CD14-positive monocyte (primary cell): ENCODE measurements at regions not wholly inside any gene's neighbourhood (a gene's known extent, or its start where the extent isn't known, plus 50 kb on each side); places are given as distances from the start of the nearest gene placed in this dataset.
"Not testable (repeated sequence)": the region's sequence is repeated elsewhere in the genome, so short reads cannot be mapped to it uniquely, and the experiment has no call there.

Experiments
- DNase-seq, 3 donors: peaks; one replicate each; pipeline ENCODE4 v3.0.0-alpha.2; 2011 to 2022
- H2AFZ ChIP-seq: 2 replicates; pipeline ENCODE4 v1.6.0; 2012; ENCODE audit warnings: mild to moderate bottlenecking, low read depth, low read length, inconsistent platforms; ENCODE audit not compliant: insufficient read depth, poor library complexity, severe bottlenecking
- H3K27ac ChIP-seq, 2 donors: 1 replicate in 1 of 2; 2 replicates in 1 of 2; pipeline ENCODE4 v1.5.1; 2012 to 2013; ENCODE audit warnings: low read length in 2 of 2, control low read depth in 1 of 2, inconsistent platforms in 1 of 2, low read depth in 1 of 2, mild to moderate bottlenecking in 1 of 2
- H3K27me3 ChIP-seq, 2 donors: one replicate each; pipeline versions ENCODE4 v1.6.0 to v1.6.1; 2011 to 2013; ENCODE audit warnings: low read length in 2 of 2; ENCODE audit not compliant: control insufficient read depth in 2 of 2, insufficient read depth in 2 of 2
- H3K36me3 ChIP-seq, 2 donors: replicated peaks in 1 of 2; 1 replicate in 1 of 2; 2 replicates in 1 of 2; pipeline versions ENCODE4 v1.5.1 to v1.6.1; 2012 to 2013; ENCODE audit warnings: low read length in 2 of 2, control low read depth in 1 of 2, inconsistent platforms in 1 of 2, mild to moderate bottlenecking in 1 of 2; ENCODE audit not compliant: insufficient read depth in 2 of 2, control insufficient read depth in 1 of 2
- H3K4me1 ChIP-seq, 2 donors: 1 replicate in 1 of 2; 2 replicates in 1 of 2; pipeline versions ENCODE4 v1.5.1 to v1.6.1; 2012 to 2013; ENCODE audit warnings: low read length in 2 of 2, control low read depth in 1 of 2, inconsistent platforms in 1 of 2, mild to moderate bottlenecking in 1 of 2, moderate library complexity in 1 of 2; ENCODE audit not compliant: insufficient read depth in 2 of 2, control insufficient read depth in 1 of 2
- H3K4me2 ChIP-seq: replicated peaks from 2 replicates; pipeline ENCODE3; 2012; ENCODE audit warnings: low read length, moderate library complexity, mild to moderate bottlenecking; ENCODE audit not compliant: poor library complexity, severe bottlenecking; ENCODE audit errors: extremely low read depth
- H3K4me3 ChIP-seq, 3 experiments: fragments of 200-600 bp in 1 of 3; sonication (generic) in 1 of 3; replicated peaks in 1 of 3; 1 replicate in 2 of 3; 2 replicates in 1 of 3; pipeline ENCODE4 v1.5.1; 2011 to 2013; ENCODE audit warnings: low read length in 3 of 3, mild to moderate bottlenecking in 3 of 3, control low read depth in 2 of 3, low read depth in 2 of 3, inconsistent platforms in 1 of 3, moderate library complexity in 1 of 3
- H3K79me2 ChIP-seq: 2 replicates; pipeline ENCODE4 v1.6.0; 2012; ENCODE audit warnings: mild to moderate bottlenecking, control low read depth, inconsistent platforms, low read length, moderate library complexity; ENCODE audit not compliant: insufficient read depth
- H3K9ac ChIP-seq: 2 replicates; pipeline ENCODE4 v1.6.0; 2017; ENCODE audit warnings: low read length, mild to moderate bottlenecking; ENCODE audit not compliant: insufficient read depth, poor library complexity, severe bottlenecking
- H3K9me3 ChIP-seq, 2 donors: replicated peaks in 1 of 2; 1 replicate in 1 of 2; 2 replicates in 1 of 2; pipeline versions ENCODE4 v1.5.1 to v1.6.1; 2012 to 2013; ENCODE audit warnings: low read length in 2 of 2, control low read depth in 1 of 2; ENCODE audit not compliant: control insufficient read depth in 1 of 2, insufficient read depth in 1 of 2
- H4K20me1 ChIP-seq: 2 replicates; pipeline ENCODE4 v1.6.0; 2012; ENCODE audit warnings: mild to moderate bottlenecking, low read length, control low read depth, moderate library complexity; ENCODE audit not compliant: insufficient read depth
- H3K27ac Mint-ChIP-seq, 7 donors: one replicate each; pipeline ENCODE4 v1.8.0; 2020; ENCODE audit warnings: mild to moderate bottlenecking in 7 of 7, mixed read lengths in 7 of 7, moderate library complexity in 6 of 7, inconsistent platforms in 2 of 7
- H3K27me3 Mint-ChIP-seq, 3 donors: one replicate each; pipeline ENCODE4 v1.8.0; 2021 to 2022; ENCODE audit warnings: low read depth in 3 of 3, mild to moderate bottlenecking in 3 of 3, mixed read lengths in 3 of 3, moderate library complexity in 3 of 3, inconsistent platforms in 1 of 3
- H3K36me3 Mint-ChIP-seq, 2 donors: one replicate each; pipeline ENCODE4 v1.8.0; 2020; ENCODE audit warnings: mixed read lengths in 2 of 2, inconsistent platforms in 1 of 2, mild to moderate bottlenecking in 1 of 2
- H3K4me1 Mint-ChIP-seq: one replicate; pipeline ENCODE4 v1.8.0; 2020; ENCODE audit warnings: mild to moderate bottlenecking, mixed read lengths
- H3K4me3 Mint-ChIP-seq, 2 donors: one replicate each; pipeline ENCODE4 v1.8.0; 2020; ENCODE audit warnings: mild to moderate bottlenecking in 2 of 2, mixed read lengths in 2 of 2, moderate library complexity in 1 of 2
- H3K9me3 Mint-ChIP-seq, 7 donors: one replicate each; pipeline ENCODE4 v1.8.0; 2020 to 2022; ENCODE audit warnings: mixed read lengths in 7 of 7, mild to moderate bottlenecking in 6 of 7, moderate library complexity in 6 of 7, inconsistent platforms in 2 of 7
- WGBS: methylation state at CpG from one replicate; pipeline ENCODE4 v1.1.5; 2013; ENCODE audit warnings: missing lambda C conversion rate; ENCODE audit not compliant: insufficient coverage; 5-methylcytosine and 5-hydroxymethylcytosine counted together
- intact Hi-C, 2 donors: fragments of 100-400 bp; cut with micrococcal nuclease; formaldehyde crosslinking; loops; one replicate each; pipeline versions ENCODE4 v1.15.0 to v1.15.1; 2023

GRCh38 chr11:3532958-3533357 lies 108.8 kb downstream of the ART5 start:
- H3K36me3 ChIP-seq, H3K4me3 ChIP-seq, H3K4me3 Mint-ChIP-seq, H3K4me1 ChIP-seq, H3K9me3 Mint-ChIP-seq, H3K27me3 ChIP-seq, H3K36me3 Mint-ChIP-seq, H3K4me2 ChIP-seq, H3K27ac ChIP-seq, H3K79me2 ChIP-seq, H4K20me1 ChIP-seq, H3K27ac Mint-ChIP-seq, H3K27me3 Mint-ChIP-seq, H3K9me3 ChIP-seq, H3K4me1 Mint-ChIP-seq, H2AFZ ChIP-seq, intact Hi-C loops, DNase-seq, H3K9ac ChIP-seq: not testable (repeated sequence)
- no CpG with 5 or more reads among the region's 1 CpG for WGBS

GRCh38 chr11:3531280-3531679 lies 110.5 kb downstream of the ART5 start:
- H3K36me3 Mint-ChIP-seq, H3K27ac Mint-ChIP-seq: not testable (repeated sequence)
- H3K27me3 Mint-ChIP-seq: peaks cover 1 to 10% (median 5%) of the 10 kb centered on the region in 3 donors

GRCh38 chr11:3523567-3523966 lies 118.2 kb downstream of the ART5 start:
- H3K36me3 Mint-ChIP-seq, H3K4me1 ChIP-seq, H3K4me3 Mint-ChIP-seq, DNase-seq, intact Hi-C loops, H3K4me1 Mint-ChIP-seq, H3K27ac Mint-ChIP-seq, H3K9ac ChIP-seq, H3K27me3 ChIP-seq, H3K4me3 ChIP-seq, H3K36me3 ChIP-seq, H4K20me1 ChIP-seq, H3K27ac ChIP-seq, H3K4me2 ChIP-seq, H3K9me3 ChIP-seq, H3K79me2 ChIP-seq, H2AFZ ChIP-seq: not testable (repeated sequence)
- Mint-ChIP-seq H3K9me3 (peaks cover 19 to 40% (median 32%) of the 10 kb centered on the region in 7 donors), H3K27me3 (peaks cover 5 to 13% (median 8%) of the 10 kb centered on the region in 3 donors)

More at GRCh38 chr11:3531280-3531679, 110.5 kb downstream of the ART5 start:
- WGBS: 80% methylated on average over 1 of the region's 5 CpGs
- H3K27me3 ChIP-seq, H4K20me1 ChIP-seq, H3K4me2 ChIP-seq, H3K79me2 ChIP-seq, H3K4me3 ChIP-seq, DNase-seq, intact Hi-C loops, H3K9me3 Mint-ChIP-seq, H3K4me3 Mint-ChIP-seq, H3K36me3 ChIP-seq, H3K9ac ChIP-seq, H3K4me1 Mint-ChIP-seq, H2AFZ ChIP-seq, H3K9me3 ChIP-seq, H3K4me1 ChIP-seq, H3K27ac ChIP-seq: not testable (repeated sequence)

GRCh38 chr11:3520905-3521304 lies 120.9 kb downstream of the ART5 start:
- H3K27ac ChIP-seq, H3K9ac ChIP-seq, H3K4me3 Mint-ChIP-seq, H3K79me2 ChIP-seq, H3K27me3 ChIP-seq, H3K4me1 Mint-ChIP-seq, H3K9me3 ChIP-seq, H3K36me3 ChIP-seq, H3K4me2 ChIP-seq, DNase-seq, H3K4me3 ChIP-seq, intact Hi-C loops, H3K36me3 Mint-ChIP-seq, H2AFZ ChIP-seq, H3K4me1 ChIP-seq, H3K27ac Mint-ChIP-seq, H4K20me1 ChIP-seq: not testable (repeated sequence)
- peaks cover 23 to 45% (median 39%) of the 10 kb centered on the region in 7 donors for H3K9me3 Mint-ChIP-seq
- H3K27me3 Mint-ChIP-seq: peaks cover 7 to 16% (median 10%) of the 10 kb centered on the region in 3 donors
